GM21737 (cell line): ENCODE measurements at regions not wholly inside any gene's neighbourhood (a gene's known extent, or its start where the extent isn't known, plus 50 kb on each side); places are given as distances from the start of the nearest gene placed in this dataset.
"Not testable (repeated sequence)": the region's sequence is repeated elsewhere in the genome, so short reads cannot be mapped to it uniquely, and the experiment has no call there.

Source experiments
- ATAC-seq: cut with Tn5 transposase; IDR thresholded peaks from one replicate; pipeline ENCODE4 v1.9.1; 2021; ENCODE audit warnings: mild to moderate bottlenecking, moderate library complexity; ENCODE audit not compliant: unreplicated experiment

DNA sequence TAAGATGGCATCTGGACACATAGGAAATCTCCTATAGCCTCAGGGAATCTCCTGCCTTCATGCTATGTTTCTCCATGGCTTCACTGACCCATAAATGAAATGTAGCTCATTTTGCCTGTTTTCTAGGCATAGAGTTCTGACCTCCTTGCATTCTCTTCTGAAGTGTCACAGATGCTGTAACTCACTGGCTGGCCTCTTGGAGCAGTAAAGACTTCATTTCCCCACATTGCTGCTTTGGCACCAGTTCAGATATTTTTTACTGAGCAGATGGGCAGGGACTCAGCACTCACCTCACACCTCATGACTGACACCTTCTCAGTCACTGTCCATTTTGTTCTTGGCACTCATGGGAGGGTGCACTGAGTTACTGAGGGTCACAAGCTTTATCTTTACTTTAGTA lies 286.7 kb upstream of the TGFBR2 start:
- no peak for ATAC-seq

DNA sequence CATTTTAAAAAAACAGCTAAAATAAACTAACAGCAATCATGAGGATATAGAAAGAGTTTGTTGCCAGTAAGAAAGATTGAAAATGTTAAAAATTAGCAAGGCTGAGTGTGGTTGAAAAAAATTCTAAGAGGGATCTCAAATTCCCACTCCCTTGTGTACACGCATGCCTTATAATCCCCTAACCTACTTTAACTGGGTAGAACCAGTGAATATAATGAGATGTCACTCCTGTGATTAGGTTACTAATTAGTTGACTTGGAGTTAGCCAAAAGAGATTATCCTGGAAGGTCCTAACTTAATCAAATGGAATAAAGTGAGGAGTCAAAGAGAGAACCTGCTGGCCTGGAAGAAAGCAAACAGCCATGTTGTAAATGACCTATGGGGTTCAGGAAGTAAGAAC lies 286.0 kb upstream of the TGFBR2 start:
- ATAC-seq: no peak

DNA sequence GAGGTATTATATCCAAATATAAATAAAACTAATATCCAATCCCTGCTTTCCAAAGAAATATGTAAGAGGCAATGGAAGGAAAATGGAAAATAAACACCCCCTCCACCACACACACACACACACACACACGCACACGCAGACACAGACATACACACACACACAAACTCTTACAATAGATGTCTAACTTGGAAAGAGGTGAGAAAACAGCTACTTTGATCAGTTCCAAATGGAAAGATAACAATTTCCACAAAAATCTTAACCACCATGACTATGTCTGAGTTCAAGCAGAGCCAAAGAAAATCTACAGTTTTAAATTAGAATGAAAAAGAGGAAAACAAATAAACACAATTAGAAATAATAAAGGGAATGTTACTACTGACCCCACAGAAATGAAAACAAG lies 285.3 kb upstream of the TGFBR2 start:
- no peak for ATAC-seq

DNA sequence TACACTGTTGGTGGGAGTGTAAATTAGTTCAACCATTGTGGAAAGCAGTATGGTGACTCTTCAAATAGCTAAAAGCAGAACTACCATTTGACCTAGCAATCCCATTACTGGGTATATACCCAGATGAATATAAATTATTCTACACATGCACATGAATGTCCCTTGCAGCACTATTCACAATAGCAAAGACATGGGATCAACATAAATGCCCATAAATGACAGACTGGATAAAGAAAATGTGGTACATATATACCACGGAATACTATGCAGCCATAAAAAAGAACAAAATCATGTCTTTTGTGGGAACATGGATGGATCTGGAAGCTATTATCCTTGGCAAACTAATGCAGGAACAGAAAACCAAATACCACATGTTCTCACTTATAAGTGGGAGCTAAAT lies 282.8 kb upstream of the TGFBR2 start:
- not testable (repeated sequence) for ATAC-seq

DNA sequence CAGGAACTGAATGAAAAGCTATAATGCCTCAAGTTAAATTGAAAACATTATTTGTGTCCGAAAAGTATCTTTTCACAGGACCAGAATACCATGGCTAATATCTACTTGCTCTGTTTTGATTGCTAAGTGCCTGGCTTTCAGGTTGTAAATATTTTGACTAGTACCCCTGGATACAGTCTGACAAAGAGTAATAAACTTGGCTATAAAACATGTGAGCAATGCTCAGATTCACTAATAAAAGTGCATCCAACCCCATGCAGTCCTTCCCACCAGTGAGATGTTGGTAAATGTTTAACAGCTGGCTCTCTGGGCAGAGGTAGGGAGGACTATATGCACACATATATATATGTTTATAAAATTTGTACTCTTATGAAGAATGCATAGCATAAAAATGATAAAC lies 281.8 kb upstream of the TGFBR2 start:
- no peak for ATAC-seq

DNA sequence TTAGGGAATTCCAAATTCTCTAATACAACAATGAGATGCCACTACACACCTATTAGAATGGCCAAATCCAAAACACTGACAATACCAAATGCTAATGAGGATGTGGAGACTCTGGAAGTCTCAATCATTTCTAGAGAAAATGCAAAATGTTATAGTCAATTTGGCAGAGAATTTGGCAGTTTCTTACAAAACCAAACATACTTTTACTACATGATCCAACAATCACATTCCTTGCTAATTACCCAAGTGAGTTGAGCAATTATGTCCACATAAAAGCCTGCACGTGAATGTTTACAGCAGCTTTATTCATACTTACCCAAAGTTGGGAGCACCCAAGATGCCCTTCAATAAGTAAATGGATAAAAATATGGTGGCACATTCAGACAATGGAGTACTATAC lies 278.4 kb upstream of the TGFBR2 start:
- not testable (repeated sequence) for ATAC-seq

DNA sequence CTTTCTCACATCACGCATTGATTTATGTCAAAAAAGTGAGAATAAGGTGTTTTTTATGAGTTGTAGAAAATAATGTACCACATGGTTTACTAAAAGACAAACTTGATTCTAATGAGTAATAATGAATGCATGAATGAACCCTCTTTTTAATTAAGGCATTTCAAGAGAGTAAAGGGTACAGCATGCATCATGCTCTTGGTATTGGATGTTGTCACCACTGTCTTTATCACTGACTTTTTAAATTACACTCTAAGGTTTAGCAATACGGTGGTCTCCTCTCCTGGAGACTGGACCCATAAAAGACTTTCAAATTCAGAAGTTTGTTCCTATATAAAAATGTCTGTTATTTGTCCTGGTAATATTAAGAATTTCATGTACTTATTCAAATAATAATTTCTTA lies 277.5 kb upstream of the TGFBR2 start:
- not testable (repeated sequence) for ATAC-seq

DNA sequence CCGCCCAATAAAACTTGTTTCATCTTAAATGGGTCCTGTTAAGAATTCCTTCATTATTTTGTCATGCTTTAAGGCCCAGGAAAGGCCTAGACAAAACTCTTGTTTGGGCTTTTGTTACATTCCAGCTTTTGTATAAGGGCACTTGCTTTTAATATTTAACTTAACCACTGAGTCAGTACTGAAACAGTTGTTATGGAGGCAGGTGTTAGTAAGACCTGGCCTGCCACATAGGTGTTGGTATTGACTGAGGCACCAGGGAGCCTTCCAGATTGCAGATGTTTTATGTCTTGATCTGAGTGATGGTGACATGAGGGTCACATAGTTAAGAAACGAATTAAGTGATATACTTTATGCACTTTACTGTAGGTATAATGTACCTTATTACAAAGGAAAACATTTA lies 274.9 kb upstream of the TGFBR2 start:
- ATAC-seq: no peak

DNA sequence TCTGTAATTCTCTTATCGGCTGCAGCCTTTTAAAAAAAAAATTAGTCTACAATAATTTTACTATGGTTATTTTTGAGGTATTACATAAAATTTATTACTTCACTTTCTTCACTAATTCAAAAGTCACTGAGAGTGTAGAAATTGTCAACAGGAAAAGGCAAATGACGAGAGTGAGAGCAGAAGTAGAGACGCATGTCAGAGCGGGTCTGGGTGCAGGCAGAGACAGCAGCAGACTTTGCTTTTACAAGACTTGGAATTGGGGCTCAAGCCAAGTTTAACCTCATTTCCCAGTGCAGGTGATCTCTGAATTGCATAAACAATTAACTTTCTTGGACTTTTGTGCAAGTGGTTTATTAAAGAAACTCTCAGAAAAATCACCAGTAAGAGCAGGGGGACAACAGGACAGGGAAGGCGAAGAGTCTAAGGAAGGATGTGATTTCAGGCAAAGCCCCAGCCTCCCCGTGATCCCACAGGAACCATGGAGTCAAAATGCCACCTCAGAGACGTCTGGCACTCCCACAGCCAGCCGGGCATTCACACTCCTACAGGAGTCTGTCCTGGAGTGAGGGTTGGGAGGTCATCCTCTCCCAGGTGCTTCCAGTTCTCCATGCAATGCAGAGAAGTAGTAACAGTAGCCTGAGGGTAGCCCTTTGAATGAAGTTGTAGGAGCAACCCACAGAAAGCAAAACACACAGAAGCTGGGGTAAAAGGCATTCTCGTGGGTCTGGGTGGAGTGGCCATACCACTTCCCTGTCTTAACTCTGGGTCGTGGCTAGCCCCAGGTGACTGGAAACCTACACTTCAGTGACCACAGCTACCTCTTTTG lies 274.0 kb upstream of the TGFBR2 start:
- ATAC-seq: no peak

DNA sequence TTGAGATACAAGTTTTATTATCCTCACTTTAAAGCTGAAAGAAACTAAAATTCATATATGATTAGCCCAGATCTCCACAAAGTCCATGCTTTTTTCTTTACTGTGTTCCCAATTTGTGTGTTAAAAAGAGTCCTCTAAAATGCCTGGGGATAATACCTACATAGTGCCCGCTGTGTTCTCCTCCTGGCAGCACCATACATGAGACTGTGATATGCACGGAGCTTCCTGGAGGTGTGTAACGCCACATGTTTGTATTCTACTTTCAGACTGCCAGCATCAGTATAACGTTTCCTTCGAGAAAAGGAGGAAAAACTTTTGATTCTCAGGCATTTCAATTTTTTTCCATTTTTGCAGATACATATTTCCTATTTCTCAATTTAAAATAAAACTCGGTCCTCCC lies 273.3 kb upstream of the TGFBR2 start:
- no peak for ATAC-seq

DNA sequence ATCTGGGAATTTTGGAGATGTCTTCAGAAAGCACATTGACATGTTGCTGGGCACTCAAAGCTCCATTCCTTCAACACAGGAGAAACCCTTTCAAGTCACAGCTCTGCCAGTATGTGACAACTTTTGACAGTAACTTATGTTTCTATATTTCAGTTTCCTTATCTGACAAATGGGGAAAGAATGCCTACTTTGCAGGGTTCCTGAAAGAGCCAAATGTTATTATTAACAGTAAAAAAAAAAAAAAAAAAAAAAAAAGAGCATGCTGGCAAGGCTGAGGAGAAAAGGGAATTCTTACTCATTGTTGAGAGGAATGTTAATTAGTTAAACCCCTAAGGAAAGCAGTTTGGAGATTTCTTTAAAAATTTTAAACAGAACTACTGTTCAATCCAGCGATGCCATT lies 272.5 kb upstream of the TGFBR2 start:
- no peak for ATAC-seq

DNA sequence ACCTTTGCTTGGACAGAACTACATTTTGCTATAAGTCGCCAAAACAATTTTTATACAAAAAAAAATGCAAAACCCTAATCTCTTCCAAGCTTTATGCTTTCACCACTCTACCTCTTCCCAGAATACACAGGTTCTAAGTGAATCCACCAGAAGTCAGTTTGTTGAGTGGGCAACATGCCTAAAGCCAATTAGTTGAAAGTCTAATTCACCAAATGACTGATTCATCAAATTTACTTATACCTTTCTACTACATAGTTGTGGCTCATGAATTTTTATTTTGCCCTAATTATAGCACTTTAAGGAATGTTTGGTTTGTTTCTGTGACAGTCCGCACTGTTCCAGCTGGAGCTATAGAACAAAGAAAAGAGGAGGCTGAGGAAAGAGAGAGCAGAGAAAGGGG lies 265.9 kb upstream of the TGFBR2 start:
- no peak for ATAC-seq

DNA sequence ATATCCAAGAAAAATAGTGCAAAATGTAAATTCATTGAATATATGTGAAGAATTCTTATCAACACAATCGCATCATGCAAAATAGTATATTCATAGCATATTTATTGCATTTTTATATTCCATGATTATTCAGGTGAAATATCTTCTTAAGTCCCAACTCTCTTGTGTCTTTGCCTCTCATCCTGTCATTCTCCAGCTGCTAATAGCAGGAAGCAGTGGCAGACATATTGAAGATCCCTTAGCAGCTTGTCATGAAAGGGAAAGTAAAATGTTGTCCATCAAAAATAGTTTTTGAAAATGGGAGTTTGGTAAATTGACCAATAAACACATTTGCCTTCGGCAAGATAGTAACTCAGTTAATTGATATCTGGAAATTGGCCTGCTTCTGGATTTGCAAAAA lies 265.3 kb upstream of the TGFBR2 start:
- ATAC-seq: no peak

DNA sequence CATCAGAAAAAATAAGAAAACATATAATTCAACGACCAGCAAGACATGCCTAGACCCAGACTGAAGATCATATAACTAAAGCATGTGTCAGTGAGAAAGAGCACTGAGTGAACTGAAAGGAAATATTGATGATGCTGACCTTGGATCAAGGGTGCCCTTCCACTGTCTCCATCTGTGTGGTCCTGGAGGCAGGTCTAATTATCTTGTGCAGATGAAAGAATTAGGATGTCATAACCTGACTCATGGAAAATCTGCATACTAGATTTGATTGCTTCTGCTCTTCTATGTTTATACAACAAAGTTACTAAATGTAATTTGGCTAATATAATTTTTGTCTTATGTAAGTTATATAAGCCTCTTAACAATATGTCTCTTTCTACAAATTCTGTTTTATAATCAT lies 264.6 kb upstream of the TGFBR2 start:
- no peak for ATAC-seq

DNA sequence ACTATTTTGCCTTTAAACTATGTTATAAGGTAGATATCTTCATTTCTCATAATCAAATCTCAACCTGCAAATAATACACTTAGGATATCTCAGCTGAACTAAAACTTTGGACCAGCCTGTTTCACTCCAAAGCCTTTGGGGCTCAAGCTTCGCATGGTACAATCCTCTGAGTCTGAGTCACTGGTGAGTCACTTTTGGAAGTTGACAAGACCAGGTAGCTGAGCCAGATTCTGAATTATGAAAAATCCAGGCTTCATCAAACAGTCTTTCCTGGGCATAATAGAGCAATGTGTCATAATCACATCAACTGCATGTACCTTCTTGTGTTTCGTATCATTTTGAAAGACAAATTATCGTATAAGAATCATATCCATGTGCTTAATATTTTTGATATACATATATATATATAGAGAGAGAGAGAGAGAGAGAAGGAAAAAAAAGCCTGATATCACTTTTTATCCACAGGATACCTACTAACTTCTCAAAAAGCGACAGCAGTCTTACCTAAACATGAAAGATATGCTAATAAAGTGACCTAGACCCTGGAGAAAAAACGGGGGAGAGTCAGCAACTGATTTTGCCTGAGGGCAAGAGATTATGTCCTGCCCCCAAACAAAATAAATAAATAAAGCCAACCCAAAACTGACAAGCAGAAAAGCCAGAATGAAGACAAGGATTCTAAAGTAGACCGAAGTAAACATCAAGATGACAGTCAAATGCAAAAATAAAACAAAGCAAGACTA lies 263.9 kb upstream of the TGFBR2 start:
- ATAC-seq: no peak

DNA sequence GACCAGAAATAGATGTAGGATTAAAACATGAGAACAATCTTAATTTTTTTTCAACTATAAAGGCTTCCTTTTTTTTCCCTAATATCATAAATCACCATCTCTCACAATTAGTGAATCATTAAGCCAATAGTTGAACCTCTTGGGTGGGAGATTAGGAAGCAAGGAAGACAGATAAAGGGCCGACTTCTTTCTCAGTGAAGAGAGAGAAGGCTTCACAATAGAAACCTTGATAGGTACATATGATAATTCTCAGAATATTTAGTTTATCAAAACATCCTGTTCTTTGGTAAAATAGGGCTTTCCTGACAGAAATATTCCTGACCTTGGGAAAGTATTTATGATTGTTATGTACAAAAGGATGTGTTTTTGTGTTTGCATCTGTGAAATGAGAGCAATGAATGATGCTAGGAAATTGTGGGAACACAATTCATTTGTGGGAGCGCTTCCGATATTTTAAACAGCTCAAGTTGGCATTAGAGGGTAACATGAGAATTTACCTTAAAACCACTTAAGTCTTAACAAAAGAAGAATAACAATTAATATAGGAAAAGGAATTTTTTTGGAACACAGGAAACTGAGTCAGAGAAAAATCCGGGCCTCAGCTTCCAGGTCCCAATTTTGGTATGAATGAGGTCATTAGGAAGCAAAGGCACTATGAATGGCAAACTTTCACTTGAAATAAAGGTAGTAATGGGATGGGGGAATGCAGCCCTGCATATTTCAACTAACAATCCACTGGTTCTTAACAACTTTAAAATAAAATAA lies 263.2 kb upstream of the TGFBR2 start:
- no peak for ATAC-seq

DNA sequence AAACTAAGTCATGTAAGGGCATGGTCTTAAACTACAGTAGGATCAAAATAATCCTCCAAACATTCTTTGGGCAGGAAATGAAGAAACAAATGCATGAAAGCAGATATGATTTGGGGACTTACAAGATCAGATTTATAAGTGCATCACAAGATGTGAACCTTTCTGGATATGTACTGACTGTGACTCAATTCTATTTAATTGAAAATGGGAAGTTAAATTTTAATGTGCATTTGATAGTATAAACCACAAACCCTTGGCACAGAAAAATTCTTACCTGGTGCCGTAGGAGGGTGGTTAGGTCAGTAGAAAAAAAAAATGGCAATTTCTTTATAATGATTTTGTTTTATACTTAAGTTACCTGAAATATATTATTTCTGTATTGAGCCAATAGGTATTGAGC lies 262.5 kb upstream of the TGFBR2 start:
- ATAC-seq: no peak

DNA sequence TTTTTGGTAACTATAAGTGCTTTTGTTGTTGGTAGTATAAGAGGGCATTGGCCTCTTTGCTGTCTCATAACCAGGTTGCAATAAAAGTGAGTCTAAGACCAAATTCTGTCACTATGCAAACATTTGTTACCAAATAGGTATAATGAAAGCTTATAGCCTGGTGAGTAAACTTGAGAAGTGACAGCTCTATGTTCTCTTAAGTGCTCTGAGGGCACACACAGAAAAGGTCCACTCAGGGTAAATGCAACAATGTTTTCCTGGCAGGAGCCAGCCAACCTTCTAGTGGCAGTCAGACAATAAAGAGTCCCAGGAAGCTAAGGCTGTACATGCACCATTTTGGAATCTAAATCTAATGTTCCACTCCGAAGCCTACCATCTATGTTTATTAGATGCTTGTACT lies 262.1 kb upstream of the TGFBR2 start:
- no peak for ATAC-seq

DNA sequence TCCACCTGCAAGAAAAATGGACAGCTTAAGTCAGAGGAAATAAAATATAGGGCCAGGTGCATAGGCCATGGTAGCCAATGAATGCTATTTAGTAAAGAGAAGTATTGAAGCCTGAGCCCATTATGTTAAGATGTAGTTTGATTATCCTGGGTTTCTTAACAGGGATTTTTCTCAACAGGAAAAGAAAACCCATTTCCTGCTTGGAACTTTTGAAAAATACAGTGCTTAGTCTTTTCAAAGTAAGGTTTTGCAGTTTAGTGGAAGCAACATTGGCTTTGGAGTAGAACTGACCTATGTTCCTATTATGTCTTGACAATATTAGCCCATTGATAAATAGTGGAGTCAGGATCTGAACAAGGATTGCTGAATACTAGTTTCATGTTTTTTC lies 259.5 kb upstream of the TGFBR2 start:
- no peak for ATAC-seq

DNA sequence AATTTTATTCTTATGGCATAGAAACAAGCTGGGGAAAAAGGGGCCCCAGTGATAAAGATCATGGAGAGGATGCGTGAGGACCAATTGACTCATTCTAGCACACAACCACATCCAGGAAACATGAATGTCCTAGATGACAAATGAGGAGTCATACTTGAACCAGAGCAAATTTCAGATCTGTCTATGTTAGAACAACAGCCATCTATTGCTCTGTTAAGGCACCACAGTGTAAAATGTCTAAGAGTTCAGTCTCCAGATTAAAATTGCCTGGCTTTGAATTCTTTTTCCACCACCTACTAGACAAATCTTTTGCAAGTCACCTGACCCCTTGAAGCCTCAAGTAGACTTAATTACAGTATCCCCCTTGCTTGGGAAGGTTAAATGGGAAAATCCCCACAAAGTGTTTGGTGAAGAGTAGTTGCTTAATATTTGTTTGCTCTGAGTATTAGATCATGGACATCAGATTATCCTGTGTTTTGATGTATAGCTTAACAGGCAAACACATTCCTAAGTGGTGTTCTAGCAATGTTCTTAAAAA lies 258.7 kb upstream of the TGFBR2 start:
- peak; percentile 69 for ATAC-seq

DNA sequence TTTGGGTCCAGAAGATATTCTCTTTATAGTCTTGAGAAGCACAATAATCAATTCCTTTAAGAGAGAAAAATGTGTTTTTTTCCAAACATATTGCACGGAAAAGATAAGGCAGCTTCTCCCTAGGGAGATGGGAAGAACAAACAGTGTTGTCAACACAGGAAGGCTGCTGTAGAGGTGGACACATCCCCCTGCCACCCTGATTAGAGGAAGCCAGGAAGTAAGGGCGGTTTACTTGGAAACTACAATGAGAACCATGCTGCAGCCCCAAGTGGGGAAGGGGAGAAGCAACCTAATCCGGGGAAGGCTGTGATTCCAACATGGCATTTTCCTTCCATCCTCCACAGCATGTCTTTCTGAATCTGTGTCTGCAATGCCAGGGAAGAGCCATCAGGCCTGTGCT lies 256.9 kb upstream of the TGFBR2 start:
- ATAC-seq: no peak

DNA sequence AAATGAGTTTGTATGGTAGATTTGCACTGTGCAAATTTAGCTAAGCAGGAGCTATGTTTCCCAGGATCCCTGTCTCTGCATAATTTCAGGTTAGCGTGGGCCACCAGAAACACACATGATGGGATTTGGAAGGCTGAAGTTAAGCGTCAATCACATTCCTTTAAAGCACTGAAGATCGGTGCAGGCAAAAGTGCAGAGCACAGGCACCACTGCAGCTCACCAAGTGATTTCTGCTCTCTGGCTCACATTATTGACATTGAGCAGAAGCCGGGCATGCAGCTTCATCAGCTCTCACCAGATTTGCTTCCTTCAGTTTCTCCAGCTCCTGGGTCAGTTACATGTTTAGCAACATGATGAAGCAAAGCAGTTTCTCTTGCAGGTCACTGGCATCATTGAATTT lies 256.4 kb upstream of the TGFBR2 start:
- ATAC-seq: no peak
